HG02943 (cell line): ENCODE measurements at regions not wholly inside any gene's neighbourhood (a gene's known extent, or its start where the extent isn't known, plus 50 kb on each side); places are given as distances from the start of the nearest gene placed in this dataset.
"Not testable (repeated sequence)": the region's sequence is repeated elsewhere in the genome, so short reads cannot be mapped to it uniquely, and the experiment has no call there.

Experiments
- ATAC-seq: cut with Tn5 transposase; IDR thresholded peaks from one replicate; pipeline ENCODE4 v1.9.1; 2021; ENCODE audit warnings: mild to moderate bottlenecking, low read depth, moderate library complexity; ENCODE audit not compliant: unreplicated experiment

DNA sequence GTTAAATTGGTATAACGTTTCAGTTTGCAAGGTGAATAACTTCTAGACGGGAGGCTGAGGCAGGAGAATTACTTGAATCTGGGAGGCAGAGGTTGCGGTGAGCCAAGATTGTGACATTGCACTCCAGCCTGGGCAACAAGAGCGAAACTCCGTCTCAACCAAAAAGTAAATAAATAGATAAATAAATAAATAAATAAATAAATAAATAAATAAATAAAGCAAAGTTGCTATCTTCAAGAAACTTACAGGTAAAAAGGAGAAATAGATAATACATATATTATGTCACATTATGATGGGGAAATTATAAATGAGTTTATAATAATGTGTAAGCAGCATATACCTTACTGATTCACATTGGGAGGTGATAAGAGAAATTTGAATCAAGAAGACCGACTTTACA, 1966.0 kb downstream of the PCDH7 start:
- no peak for ATAC-seq

GRCh38 chr4:32689518-32689917, 1969.3 kb downstream of the PCDH7 start:
- no peak for ATAC-seq

GRCh38 chr4:32697281-32697814, 1977.2 kb downstream of the PCDH7 start:
- no peak for ATAC-seq

- no peak for ATAC-seq
These were observed 1980.7 kb downstream of the PCDH7 start for GRCh38 chr4:32700838-32701237.

- no peak for ATAC-seq
These were observed 1986.7 kb downstream of the PCDH7 start for GRCh38 chr4:32706893-32707292.

DNA sequence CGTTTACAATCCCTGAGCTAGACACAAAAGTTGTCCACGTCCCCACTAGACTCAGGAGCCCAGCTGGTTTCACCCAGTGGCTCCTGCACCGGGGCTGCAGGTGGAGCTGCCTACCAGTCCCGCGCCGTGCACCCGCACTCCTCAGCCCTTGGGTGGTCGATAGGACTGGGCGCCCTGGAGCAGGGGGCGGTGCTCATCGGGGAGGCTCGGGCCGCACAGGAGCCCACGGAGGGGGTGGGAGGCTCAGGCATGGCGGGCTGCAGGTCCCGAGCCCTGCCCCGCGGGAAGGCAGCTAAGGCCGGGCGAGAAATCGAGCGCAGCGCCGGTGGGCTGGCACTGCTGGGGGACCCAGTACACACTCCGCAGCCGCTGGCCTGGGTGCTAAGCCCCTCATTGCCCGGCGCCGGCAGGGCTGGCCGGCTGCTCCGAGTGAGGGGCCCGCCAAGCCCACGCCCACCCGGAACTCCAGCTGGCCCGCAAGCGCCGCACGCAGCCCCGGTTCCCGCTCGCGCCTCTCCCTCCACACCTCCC, 1996.0 kb downstream of the PCDH7 start:
- ATAC-seq: not testable (repeated sequence)

DNA sequence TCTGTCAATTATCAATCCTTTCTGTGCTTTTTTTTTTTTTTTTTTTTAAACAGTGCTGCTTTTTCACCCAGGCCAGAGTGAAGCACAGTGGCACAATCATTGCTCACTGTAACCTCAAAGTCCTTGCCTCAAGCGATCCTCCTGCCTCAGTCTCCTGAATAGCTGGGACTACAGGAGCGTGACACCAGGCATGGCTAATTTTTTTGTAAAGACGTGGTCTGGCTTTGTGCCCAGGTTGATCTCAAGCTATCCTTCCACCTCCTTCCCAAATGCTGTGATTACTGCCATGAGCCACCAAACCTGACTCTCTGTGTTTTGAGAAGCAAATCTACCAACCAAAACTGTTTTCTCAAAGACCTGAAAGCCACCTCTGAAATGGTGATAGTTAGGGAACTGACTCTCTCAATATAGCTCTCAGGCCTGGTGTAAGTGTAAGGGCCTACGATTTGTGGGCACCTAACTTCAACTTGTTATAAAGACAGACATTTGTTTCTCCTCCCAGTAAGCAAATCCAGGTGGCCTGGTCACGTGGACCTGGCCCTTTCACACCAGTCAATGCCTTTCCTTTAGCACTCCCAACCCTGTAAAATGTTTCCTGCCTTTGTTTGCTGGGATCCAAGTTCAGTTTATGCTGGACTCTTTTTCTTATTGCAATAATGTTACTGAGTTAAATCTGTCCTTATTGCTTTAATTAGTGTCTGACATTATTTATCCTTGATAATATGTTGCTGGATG, 2015.9 kb downstream of the PCDH7 start:
- ATAC-seq: no peak

DNA sequence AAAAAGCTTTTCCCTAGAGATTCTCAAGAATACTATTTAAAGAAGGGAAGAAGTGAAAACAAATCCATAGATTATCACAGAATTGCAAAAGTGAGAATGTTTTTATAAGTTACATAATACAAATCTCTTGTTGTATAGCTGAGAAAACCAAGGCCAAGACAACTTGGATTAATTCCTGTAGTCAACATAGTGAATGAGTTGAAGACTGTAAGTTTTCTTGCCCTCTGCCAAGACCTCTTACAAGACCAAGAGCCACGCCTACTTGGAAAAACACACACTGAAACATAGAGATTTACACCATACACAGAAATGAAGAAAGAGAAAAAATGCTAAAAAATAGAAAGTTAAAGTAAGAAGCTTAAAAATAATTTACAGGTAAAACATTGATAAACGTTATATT, 2024.0 kb downstream of the PCDH7 start:
- ATAC-seq: no peak

GRCh38 chr4:32745351-32745750, 2025.2 kb downstream of the PCDH7 start:
- ATAC-seq: no peak

- ATAC-seq: no peak
These were observed 2027.9 kb downstream of the PCDH7 start for GRCh38 chr4:32748061-32748460.

DNA sequence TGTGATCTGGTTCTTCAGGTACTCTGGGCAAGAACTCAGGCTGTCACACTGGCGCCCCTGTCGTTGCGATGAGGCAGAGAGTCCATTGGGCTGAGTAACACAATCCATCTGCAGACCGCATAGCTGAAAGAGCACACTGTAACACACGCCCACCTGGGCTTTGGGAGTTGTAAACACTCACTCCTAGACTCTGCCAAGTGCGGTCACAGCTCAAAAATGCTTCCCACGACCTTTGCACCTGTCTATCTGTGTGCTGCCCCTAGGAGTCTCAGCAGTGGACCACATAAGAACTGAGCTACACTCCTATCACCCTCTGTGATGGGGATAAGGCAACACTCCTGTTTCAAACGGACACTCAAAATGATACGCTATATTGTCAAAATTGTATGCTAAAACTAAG, 2028.3 kb downstream of the PCDH7 start:
- no peak for ATAC-seq

- ATAC-seq: no peak
These were observed 2032.8 kb downstream of the PCDH7 start for GRCh38 chr4:32752962-32753361.

GRCh38 chr4:32768664-32769389, 2048.7 kb downstream of the PCDH7 start:
- no peak for ATAC-seq

DNA sequence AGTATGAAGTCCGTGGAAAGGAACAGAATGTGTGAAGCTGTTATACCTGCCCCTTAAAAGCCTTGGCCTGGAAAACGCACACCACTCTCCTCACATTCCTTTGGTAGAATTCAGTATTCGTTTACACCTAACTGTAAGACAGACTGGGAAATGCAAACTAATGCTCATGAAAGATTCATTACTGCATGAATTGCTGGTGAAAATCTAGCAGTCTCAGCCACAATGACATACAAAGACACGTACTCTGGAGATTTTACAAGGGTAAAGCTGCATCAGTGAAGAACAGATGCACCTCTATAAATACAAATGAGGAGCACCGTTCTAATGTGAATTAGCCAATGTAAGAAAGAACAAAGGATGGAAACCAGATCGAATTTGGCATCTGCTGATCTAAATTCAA, 2051.3 kb downstream of the PCDH7 start:
- ATAC-seq: no peak

DNA sequence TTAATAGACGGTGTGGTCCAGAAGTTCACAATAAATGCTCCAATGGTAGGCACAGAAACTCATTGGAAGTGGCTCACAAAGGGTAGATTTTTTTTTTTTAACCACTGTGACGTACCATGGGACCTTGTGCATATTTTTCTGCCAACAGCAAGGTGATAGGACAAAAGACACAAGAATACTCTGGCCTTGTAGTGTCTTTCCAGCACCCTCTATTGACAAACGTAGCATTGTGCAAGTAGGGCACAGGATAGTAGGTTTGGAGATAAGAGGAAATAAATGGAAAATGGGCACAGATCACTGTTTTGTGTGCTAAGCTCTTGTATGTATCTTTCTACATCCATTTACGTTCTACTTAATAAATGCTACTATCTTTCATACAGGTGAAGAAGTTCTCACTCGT, 2054.9 kb downstream of the PCDH7 start:
- no peak for ATAC-seq

- no peak for ATAC-seq
These were observed 2056.4 kb downstream of the PCDH7 start for GRCh38 chr4:32776435-32777203.

DNA sequence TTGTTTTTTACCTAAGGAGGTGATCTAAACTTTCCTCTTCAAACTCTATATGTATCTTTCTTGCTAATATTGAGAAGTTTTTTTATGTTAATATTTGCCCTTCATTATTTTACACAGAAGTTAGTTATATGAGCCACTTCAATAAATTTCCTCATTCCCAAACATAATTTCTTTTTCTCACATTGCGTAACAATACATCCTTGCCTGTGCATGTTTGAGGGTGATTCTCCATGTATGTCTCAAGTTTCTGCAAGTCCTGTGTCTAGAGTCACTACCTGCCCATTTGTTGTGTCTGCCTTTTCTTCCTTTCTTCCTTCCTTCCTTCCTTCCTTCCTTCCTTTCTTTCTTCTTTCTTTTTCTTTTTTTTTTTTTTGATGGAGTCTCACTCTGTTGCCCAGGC, 2057.9 kb downstream of the PCDH7 start:
- no peak for ATAC-seq

- no peak for ATAC-seq
These were observed 2058.8 kb downstream of the PCDH7 start for GRCh38 chr4:32778938-32779337.

- no peak for ATAC-seq
These were observed 2068.9 kb downstream of the PCDH7 start for GRCh38 chr4:32789026-32789608.

GRCh38 chr4:32790803-32791202, 2070.6 kb downstream of the PCDH7 start:
- ATAC-seq: no peak
